Mesodermal cell (in vitro differentiated cells): ENCODE measurements at regions not wholly inside any gene's neighbourhood (a gene's known extent, or its start where the extent isn't known, plus 50 kb on each side); places are given as distances from the start of the nearest gene placed in this dataset.

Experiments used
- H3K27ac ChIP-seq: 2 replicates; pipeline ENCODE4 v1.7.0; 2013; ENCODE audit warnings: mild to moderate bottlenecking, low read depth, low read length, moderate library complexity; ENCODE audit not compliant: severe bottlenecking
- H3K36me3 ChIP-seq: 2 replicates; pipeline ENCODE4 v1.7.1; 2013; ENCODE audit warnings: mild to moderate bottlenecking, low read length, moderate library complexity; ENCODE audit not compliant: control insufficient read depth, insufficient read depth
- H3K4me1 ChIP-seq: one replicate; pipeline ENCODE4 v1.7.1; 2013; ENCODE audit warnings: mild to moderate bottlenecking, low read length; ENCODE audit not compliant: insufficient read depth, control insufficient read depth, poor library complexity, severe bottlenecking
- H3K4me3 ChIP-seq: 2 replicates; pipeline ENCODE4 v1.7.0; 2013; ENCODE audit warnings: low read length, control low read depth, mild to moderate bottlenecking; ENCODE audit not compliant: insufficient read depth, poor library complexity, severe bottlenecking; ENCODE audit errors: extremely low read depth
- H3K9me3 ChIP-seq: 2 replicates; pipeline ENCODE4 v1.7.1; 2013; ENCODE audit warnings: mild to moderate bottlenecking, low read length, moderate library complexity; ENCODE audit not compliant: control insufficient read depth
- WGBS, 2 experiments: methylation state at CpG; one replicate each; pipeline ENCODE4 v1.1.5; 2013; ENCODE audit warnings: missing lambda C conversion rate in 2 of 2; ENCODE audit not compliant: insufficient coverage in 2 of 2; 5-methylcytosine and 5-hydroxymethylcytosine counted together

- H3K4me1 ChIP-seq, result peaks cover 3% of the 10 kb centered on the region
- no peak overlapping the region for H3K27ac ChIP-seq
- no peak overlapping the region for H3K4me3 ChIP-seq
- no peaks in the 10 kb centered on the region for H3K36me3 ChIP-seq
- H3K9me3 ChIP-seq, result no peaks in the 10 kb centered on the region
- no CpG with 5 or more reads among the region's 1 CpG for WGBS, 2 experiments
Observed at GRCh38 chr3:34859746-34860145, 779.6 kb upstream of the ARPP21 start.

GRCh38 chr3:34862456-34862855 lies 776.9 kb upstream of the ARPP21 start:
- 84 to 91% methylated on average over 1 to 4 of the region's 4 CpGs for WGBS, 2 experiments
- no peaks in the 10 kb centered on the region for H3K4me1 ChIP-seq
- H3K36me3 ChIP-seq, result no peaks in the 10 kb centered on the region
- no peak overlapping the region for H3K4me3 ChIP-seq
- H3K27ac ChIP-seq, result no peak overlapping the region
- no peaks in the 10 kb centered on the region for H3K9me3 ChIP-seq

- no CpG with 5 or more reads among the region's 1 CpG for WGBS, 2 experiments
- no peaks in the 10 kb centered on the region for H3K36me3 ChIP-seq
- H3K9me3 ChIP-seq, result no peaks in the 10 kb centered on the region
- H3K27ac ChIP-seq, result no peak overlapping the region
- no peaks in the 10 kb centered on the region for H3K4me1 ChIP-seq
- no peak overlapping the region for H3K4me3 ChIP-seq
Observed at GRCh38 chr3:34863485-34863884, 775.8 kb upstream of the ARPP21 start.

- no peaks in the 10 kb centered on the region for H3K4me1 ChIP-seq
- no peak overlapping the region for H3K27ac ChIP-seq
- no peak overlapping the region for H3K4me3 ChIP-seq
- 100% methylated on average over 1 of the region's 3 CpGs; no CpG with 5 or more reads in 1 of the 2 experiments for WGBS, 2 experiments
- no peaks in the 10 kb centered on the region for H3K9me3 ChIP-seq
- H3K36me3 ChIP-seq, result no peaks in the 10 kb centered on the region
Observed at GRCh38 chr3:34864011-34864410, 775.3 kb upstream of the ARPP21 start.

GRCh38 chr3:34865346-34865745 lies 774.0 kb upstream of the ARPP21 start:
- Histone ChIP-seq H3K36me3 (no peaks in the 10 kb centered on the region), H3K4me1 (no peaks in the 10 kb centered on the region), H3K27ac (no peak overlapping the region), H3K9me3 (no peaks in the 10 kb centered on the region), H3K4me3 (no peak overlapping the region)
- 100% methylated on average over 1 of the region's 2 CpGs; no CpG with 5 or more reads in 1 of the 2 experiments for WGBS, 2 experiments

- no CpG with 5 or more reads among the region's 1 CpG for WGBS, 2 experiments
- no peaks in the 10 kb centered on the region for H3K9me3 ChIP-seq
Observed at GRCh38 chr3:34868935-34869334, 770.4 kb upstream of the ARPP21 start.

GRCh38 chr3:34869696-34870095 lies 769.6 kb upstream of the ARPP21 start:
- no peaks in the 10 kb centered on the region for H3K36me3 ChIP-seq
- H3K4me1 ChIP-seq, result no peaks in the 10 kb centered on the region
- no peaks in the 10 kb centered on the region for H3K9me3 ChIP-seq
- WGBS, 2 experiments, result 89% methylated on average over 1 of the region's 1 CpG; no CpG with 5 or more reads in 1 of the 2 experiments
- H3K4me3 ChIP-seq, result no peak overlapping the region
- H3K27ac ChIP-seq, result no peak overlapping the region

More at GRCh38 chr3:34868935-34869334, 770.4 kb upstream of the ARPP21 start:
- Histone ChIP-seq H3K4me3 (no peak overlapping the region), H3K36me3 (no peaks in the 10 kb centered on the region), H3K27ac (no peak overlapping the region), H3K4me1 (no peaks in the 10 kb centered on the region)

- no peak overlapping the region for H3K27ac ChIP-seq
- no peaks in the 10 kb centered on the region for H3K36me3 ChIP-seq
- no peak overlapping the region for H3K4me3 ChIP-seq
- H3K4me1 ChIP-seq, result no peaks in the 10 kb centered on the region
- H3K9me3 ChIP-seq, result no peaks in the 10 kb centered on the region
- 92 to 95% methylated on average over 4 to 6 of the region's 7 CpGs for whole genome bisulfite sequencing, 2 experiments
Observed at GRCh38 chr3:34872406-34872805, 766.9 kb upstream of the ARPP21 start.

- no peak overlapping the region for H3K27ac ChIP-seq
- no peaks in the 10 kb centered on the region for H3K36me3 ChIP-seq
- H3K4me1 ChIP-seq, result no peaks in the 10 kb centered on the region
- no peak overlapping the region for H3K4me3 ChIP-seq
- no peaks in the 10 kb centered on the region for H3K9me3 ChIP-seq
Observed at GRCh38 chr3:34876997-34877396, 762.3 kb upstream of the ARPP21 start.

GRCh38 chr3:34878488-34878887 lies 760.8 kb upstream of the ARPP21 start:
- no peaks in the 10 kb centered on the region for H3K4me1 ChIP-seq
- H3K9me3 ChIP-seq, result no peaks in the 10 kb centered on the region
- H3K4me3 ChIP-seq, result no peak overlapping the region
- H3K27ac ChIP-seq, result no peak overlapping the region
- no CpG with 5 or more reads among the region's 1 CpG for WGBS, 2 experiments
- no peaks in the 10 kb centered on the region for H3K36me3 ChIP-seq

- no peak overlapping the region for H3K4me3 ChIP-seq
- no peaks in the 10 kb centered on the region for H3K9me3 ChIP-seq
- no peak overlapping the region for H3K27ac ChIP-seq
- no peaks in the 10 kb centered on the region for H3K4me1 ChIP-seq
- H3K36me3 ChIP-seq, result no peaks in the 10 kb centered on the region
- WGBS, 2 experiments, result no CpG with 5 or more reads among the region's 1 CpG
Observed at GRCh38 chr3:34881026-34881425, 758.3 kb upstream of the ARPP21 start.
